ENCODE measurements at regions not wholly inside any gene's neighbourhood (a gene's known extent, or its start where the extent isn't known, plus 50 kb on each side); places are given as distances from the start of the nearest gene placed in this dataset.

DNA sequence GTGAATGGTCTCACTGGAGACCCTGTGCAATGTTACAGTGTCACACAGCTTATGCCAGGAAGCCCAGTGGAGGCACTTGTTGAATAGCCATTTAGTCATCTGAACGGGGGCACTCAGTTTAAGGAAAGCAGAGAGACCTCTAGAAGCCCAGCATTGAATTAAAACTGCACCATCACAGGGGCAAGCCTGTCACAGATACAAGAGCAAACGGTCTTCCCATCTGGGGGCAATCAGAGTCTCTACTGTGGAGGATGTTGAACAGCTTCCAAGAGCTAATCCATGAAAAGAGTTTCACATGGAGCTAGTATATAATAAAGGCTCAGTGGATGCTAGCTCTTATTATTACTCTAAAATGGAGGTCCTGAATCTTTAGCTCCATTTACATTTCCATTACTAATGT is 553.7 kb upstream of the ARRDC4 start:
- no peak overlapping the region for H3K9ac ChIP-seq (ENCODE audit: low read depth in 1 of 2, low read length in 2 of 2)
- H3K27me3 ChIP-seq (ENCODE audit: control insufficient read depth in 2 of 2, insufficient read depth in 2 of 2, low read length in 2 of 2): no peaks in the 10 kb centered on the region
- H3K4me1 ChIP-seq (ENCODE audit: control insufficient read depth in 2 of 2, insufficient read depth in 2 of 2, low read length in 2 of 2): peaks cover 0 to 3% of the 10 kb centered on the region in 2 donors
- no peak overlapping the region for H3K27ac ChIP-seq (ENCODE audit: low read depth in 2 of 2, low read length in 2 of 2)
- H3K4me3 ChIP-seq (ENCODE audit: low read length in 2 of 2): no peak overlapping the region
- no peaks in the 10 kb centered on the region for H3K9me3 ChIP-seq (ENCODE audit: control insufficient read depth in 2 of 2, low read length in 2 of 2)
- H3K36me3 ChIP-seq (ENCODE audit: control insufficient read depth in 2 of 2, insufficient read depth in 2 of 2, low read length in 2 of 2): no peaks in the 10 kb centered on the region

DNA sequence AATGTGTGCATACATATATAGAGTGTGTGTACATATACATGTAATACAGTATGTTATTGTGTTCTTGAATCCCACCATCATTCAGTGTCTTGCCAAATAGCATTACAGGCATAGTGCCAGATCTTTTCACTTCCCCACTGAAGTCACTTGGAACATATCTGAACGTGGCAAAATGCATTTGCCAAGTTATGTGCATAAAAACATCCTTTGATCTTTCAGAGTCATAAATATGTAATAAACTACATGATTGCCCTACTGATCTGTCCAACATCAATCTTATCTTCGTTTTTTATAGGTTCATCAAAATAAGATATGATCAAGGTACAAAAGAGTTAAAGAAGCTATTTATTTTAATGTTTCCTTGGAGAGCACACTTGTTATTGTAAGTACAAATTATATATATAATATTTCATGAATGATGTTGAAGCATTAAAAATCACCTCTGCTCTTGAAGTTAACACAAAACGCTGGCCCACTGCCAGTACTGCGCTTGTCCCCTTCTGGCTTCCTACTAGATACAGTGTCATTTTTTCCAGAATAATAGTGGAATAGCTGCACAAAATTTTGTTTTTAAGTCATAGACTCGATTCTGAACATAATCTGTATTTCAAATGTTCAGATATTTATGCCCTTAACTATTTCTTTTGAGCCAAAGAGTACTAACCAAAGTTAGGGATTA is 549.5 kb upstream of the ARRDC4 start:
- Histone ChIP-seq H3K36me3 (ENCODE audit: control insufficient read depth in 2 of 2, insufficient read depth in 2 of 2, low read length in 2 of 2) (no peaks in the 10 kb centered on the region), H3K9ac (ENCODE audit: low read depth in 1 of 2, low read length in 2 of 2) (no peak overlapping the region), H3K27me3 (ENCODE audit: control insufficient read depth in 2 of 2, insufficient read depth in 2 of 2, low read length in 2 of 2) (no peaks in the 10 kb centered on the region), H3K4me1 (ENCODE audit: control insufficient read depth in 2 of 2, insufficient read depth in 2 of 2, low read length in 2 of 2) (peaks cover 0 to 3% of the 10 kb centered on the region in 2 donors), H3K27ac (ENCODE audit: low read depth in 2 of 2, low read length in 2 of 2) (no peak overlapping the region), H3K9me3 (ENCODE audit: control insufficient read depth in 2 of 2, low read length in 2 of 2) (no peaks in the 10 kb centered on the region), H3K4me3 (ENCODE audit: low read length in 2 of 2) (no peak overlapping the region)

- Histone ChIP-seq H3K36me3 (ENCODE audit: control insufficient read depth in 2 of 2, insufficient read depth in 2 of 2, low read length in 2 of 2) (no peaks in the 10 kb centered on the region), H3K4me1 (ENCODE audit: control insufficient read depth in 2 of 2, insufficient read depth in 2 of 2, low read length in 2 of 2) (no peaks in the 10 kb centered on the region), H3K27ac (ENCODE audit: low read depth in 2 of 2, low read length in 2 of 2) (no peak overlapping the region), H3K4me3 (ENCODE audit: low read length in 2 of 2) (no peak overlapping the region), H3K27me3 (ENCODE audit: control insufficient read depth in 2 of 2, insufficient read depth in 2 of 2, low read length in 2 of 2) (no peaks in the 10 kb centered on the region), H3K9ac (ENCODE audit: low read depth in 1 of 2, low read length in 2 of 2) (no peak overlapping the region), H3K9me3 (ENCODE audit: control insufficient read depth in 2 of 2, low read length in 2 of 2) (no peaks in the 10 kb centered on the region)
These were observed 540.4 kb upstream of the ARRDC4 start for GRCh38 chr15:97420130-97420529.

DNA sequence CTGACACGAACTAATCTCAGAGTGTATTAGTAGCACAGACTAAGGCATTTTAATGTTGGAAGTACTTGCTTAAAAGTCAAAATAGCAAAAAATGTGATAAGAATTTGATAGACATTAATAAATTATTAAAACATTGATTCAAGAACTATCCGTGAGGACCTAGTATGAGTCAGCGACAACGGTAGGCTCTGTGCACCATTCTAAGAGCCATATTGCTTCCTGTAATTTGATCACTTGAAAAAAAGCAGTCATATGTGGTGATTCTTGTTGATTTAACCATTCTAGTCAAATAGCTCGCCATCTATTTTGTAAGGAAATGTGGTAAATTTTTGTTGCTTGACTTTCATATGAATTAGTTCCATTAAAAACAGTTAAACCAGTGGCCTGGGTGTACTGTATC is 534.9 kb upstream of the ARRDC4 start:
- Histone ChIP-seq H3K4me3 (ENCODE audit: low read length in 2 of 2) (no peak overlapping the region), H3K9ac (ENCODE audit: low read depth in 1 of 2, low read length in 2 of 2) (no peak overlapping the region), H3K36me3 (ENCODE audit: control insufficient read depth in 2 of 2, insufficient read depth in 2 of 2, low read length in 2 of 2) (no peaks in the 10 kb centered on the region)

DNA sequence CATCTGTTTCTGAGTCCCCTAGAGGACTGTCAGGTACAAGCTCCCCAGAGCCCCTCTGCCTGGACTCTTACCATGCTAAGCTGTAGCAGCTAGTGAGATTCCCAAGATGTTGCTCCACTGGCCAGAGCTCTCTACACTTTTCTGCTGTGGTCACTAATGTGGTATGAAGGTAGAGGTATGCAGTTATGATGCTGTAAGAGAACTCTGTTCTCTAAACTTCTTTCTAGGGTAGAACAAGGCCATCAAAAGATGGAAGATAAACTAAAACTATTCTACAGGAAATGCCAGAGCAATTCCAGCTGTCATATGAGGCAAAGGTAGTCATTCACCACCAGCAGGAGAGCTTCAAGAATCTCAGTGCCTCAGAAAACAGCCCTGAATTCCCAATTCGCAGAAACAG is 517.4 kb upstream of the ARRDC4 start:
- Histone ChIP-seq H3K4me3 (ENCODE audit: low read length in 2 of 2) (no peak overlapping the region), H3K4me1 (ENCODE audit: control insufficient read depth in 2 of 2, insufficient read depth in 2 of 2, low read length in 2 of 2) (no peaks in the 10 kb centered on the region), H3K27me3 (ENCODE audit: control insufficient read depth in 2 of 2, insufficient read depth in 2 of 2, low read length in 2 of 2) (no peaks in the 10 kb centered on the region), H3K27ac (ENCODE audit: low read depth in 2 of 2, low read length in 2 of 2) (no peak overlapping the region), H3K9me3 (ENCODE audit: control insufficient read depth in 2 of 2, low read length in 2 of 2) (no peaks in the 10 kb centered on the region), H3K9ac (ENCODE audit: low read depth in 1 of 2, low read length in 2 of 2) (no peak overlapping the region), H3K36me3 (ENCODE audit: control insufficient read depth in 2 of 2, insufficient read depth in 2 of 2, low read length in 2 of 2) (no peaks in the 10 kb centered on the region)

More for the DNA sequence above, 534.9 kb upstream of the ARRDC4 start:
- Histone ChIP-seq H3K4me1 (ENCODE audit: control insufficient read depth in 2 of 2, insufficient read depth in 2 of 2, low read length in 2 of 2) (no peaks in the 10 kb centered on the region), H3K27ac (ENCODE audit: low read depth in 2 of 2, low read length in 2 of 2) (no peak overlapping the region), H3K9me3 (ENCODE audit: control insufficient read depth in 2 of 2, low read length in 2 of 2) (no peaks in the 10 kb centered on the region), H3K27me3 (ENCODE audit: control insufficient read depth in 2 of 2, insufficient read depth in 2 of 2, low read length in 2 of 2) (no peaks in the 10 kb centered on the region)

DNA sequence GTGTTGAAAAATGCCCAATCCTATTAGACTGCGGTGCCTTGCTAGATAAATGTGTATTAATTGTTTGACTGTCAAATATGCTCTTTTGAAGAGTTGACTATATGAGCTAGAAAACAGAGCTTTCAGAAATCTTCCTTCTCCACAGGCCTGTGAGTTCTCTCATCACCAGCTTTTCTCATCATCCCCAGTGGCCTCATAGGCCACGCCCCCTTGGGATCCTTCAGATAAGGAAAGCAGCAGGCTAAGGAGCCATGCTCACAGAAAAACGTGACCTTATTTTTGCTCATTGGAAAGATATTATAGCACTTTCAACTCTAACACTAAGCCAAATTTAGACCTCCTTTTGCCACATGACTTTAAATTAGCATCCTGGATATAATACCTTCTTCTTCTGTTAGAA is 514.4 kb upstream of the ARRDC4 start:
- Histone ChIP-seq H3K9me3 (ENCODE audit: control insufficient read depth in 2 of 2, low read length in 2 of 2) (no peaks in the 10 kb centered on the region), H3K27ac (ENCODE audit: low read depth in 2 of 2, low read length in 2 of 2) (no peak overlapping the region), H3K9ac (ENCODE audit: low read depth in 1 of 2, low read length in 2 of 2) (no peak overlapping the region), H3K4me3 (ENCODE audit: low read length in 2 of 2) (no peak overlapping the region), H3K27me3 (ENCODE audit: control insufficient read depth in 2 of 2, insufficient read depth in 2 of 2, low read length in 2 of 2) (no peaks in the 10 kb centered on the region), H3K4me1 (ENCODE audit: control insufficient read depth in 2 of 2, insufficient read depth in 2 of 2, low read length in 2 of 2) (no peaks in the 10 kb centered on the region), H3K36me3 (ENCODE audit: control insufficient read depth in 2 of 2, insufficient read depth in 2 of 2, low read length in 2 of 2) (no peaks in the 10 kb centered on the region)

- Histone ChIP-seq H3K36me3 (ENCODE audit: control insufficient read depth in 2 of 2, insufficient read depth in 2 of 2, low read length in 2 of 2) (no peaks in the 10 kb centered on the region), H3K9me3 (ENCODE audit: control insufficient read depth in 2 of 2, low read length in 2 of 2) (no peaks in the 10 kb centered on the region), H3K4me1 (ENCODE audit: control insufficient read depth in 2 of 2, insufficient read depth in 2 of 2, low read length in 2 of 2) (no peaks in the 10 kb centered on the region), H3K27me3 (ENCODE audit: control insufficient read depth in 2 of 2, insufficient read depth in 2 of 2, low read length in 2 of 2) (no peaks in the 10 kb centered on the region), H3K27ac (ENCODE audit: low read depth in 2 of 2, low read length in 2 of 2) (no peak overlapping the region), H3K9ac (ENCODE audit: low read depth in 1 of 2, low read length in 2 of 2) (no peak overlapping the region), H3K4me3 (ENCODE audit: low read length in 2 of 2) (no peak overlapping the region)
These were observed 503.8 kb upstream of the ARRDC4 start for GRCh38 chr15:97456521-97457202.

DNA sequence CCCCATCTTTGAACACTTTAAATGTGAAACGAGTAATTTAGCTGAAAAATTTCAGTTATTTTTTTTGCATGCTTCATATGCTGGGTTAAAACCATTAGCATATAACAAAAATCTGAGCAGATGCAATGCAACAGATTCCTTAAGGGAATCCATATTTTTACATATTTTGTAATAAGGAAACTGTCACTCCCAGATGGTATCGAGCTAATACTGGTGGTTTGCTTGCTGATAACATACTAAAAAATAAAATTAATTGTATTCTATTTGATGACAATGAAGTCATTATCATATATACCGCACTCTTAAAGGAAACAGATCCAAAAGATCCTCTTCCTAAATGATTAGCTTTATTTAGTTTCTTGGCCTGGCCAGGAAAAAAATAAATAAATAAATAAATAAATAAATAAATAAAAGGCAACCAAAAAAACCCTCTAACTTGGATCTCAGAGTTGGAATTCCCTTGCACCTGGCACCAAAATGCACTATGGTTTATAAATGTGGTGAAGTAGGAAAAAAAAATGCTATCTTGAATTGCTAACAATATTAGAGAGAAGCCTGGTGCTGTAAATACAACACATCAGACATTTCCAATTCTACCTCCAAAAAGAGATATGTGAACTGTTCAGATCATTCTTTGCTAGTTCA is 503.2 kb upstream of the ARRDC4 start:
- Histone ChIP-seq H3K27ac (ENCODE audit: low read depth in 2 of 2, low read length in 2 of 2) (no peak overlapping the region), H3K4me1 (ENCODE audit: control insufficient read depth in 2 of 2, insufficient read depth in 2 of 2, low read length in 2 of 2) (no peaks in the 10 kb centered on the region)

DNA sequence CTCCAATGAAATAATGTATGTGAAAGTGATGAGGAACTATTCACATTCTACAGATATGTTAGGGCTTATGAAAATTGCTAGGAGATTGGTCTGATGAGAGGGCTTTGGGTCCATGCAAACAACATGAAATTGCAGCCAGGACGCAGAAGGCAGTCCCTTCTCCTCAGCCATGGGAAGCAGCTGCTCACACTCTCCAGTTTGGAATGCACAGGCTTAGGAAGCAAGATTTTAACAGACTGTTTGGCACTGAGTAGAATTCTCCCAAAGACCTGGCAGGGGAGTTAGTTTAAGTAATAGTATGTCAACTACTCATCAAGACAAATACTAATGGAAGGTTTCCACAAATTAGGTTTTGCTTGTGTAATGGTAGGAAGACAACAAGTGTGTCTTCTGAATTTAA is 500.7 kb upstream of the ARRDC4 start:
- Histone ChIP-seq H3K36me3 (ENCODE audit: control insufficient read depth in 2 of 2, insufficient read depth in 2 of 2, low read length in 2 of 2) (no peaks in the 10 kb centered on the region), H3K4me3 (ENCODE audit: low read length in 2 of 2) (no peak overlapping the region), H3K4me1 (ENCODE audit: control insufficient read depth in 2 of 2, insufficient read depth in 2 of 2, low read length in 2 of 2) (no peaks in the 10 kb centered on the region), H3K27ac (ENCODE audit: low read depth in 2 of 2, low read length in 2 of 2) (no peak overlapping the region), H3K27me3 (ENCODE audit: control insufficient read depth in 2 of 2, insufficient read depth in 2 of 2, low read length in 2 of 2) (no peaks in the 10 kb centered on the region), H3K9me3 (ENCODE audit: control insufficient read depth in 2 of 2, low read length in 2 of 2) (no peaks in the 10 kb centered on the region), H3K9ac (ENCODE audit: low read depth in 1 of 2, low read length in 2 of 2) (no peak overlapping the region)

More for the DNA sequence above, 503.2 kb upstream of the ARRDC4 start:
- Histone ChIP-seq H3K36me3 (ENCODE audit: control insufficient read depth in 2 of 2, insufficient read depth in 2 of 2, low read length in 2 of 2) (no peaks in the 10 kb centered on the region), H3K9me3 (ENCODE audit: control insufficient read depth in 2 of 2, low read length in 2 of 2) (no peaks in the 10 kb centered on the region), H3K27me3 (ENCODE audit: control insufficient read depth in 2 of 2, insufficient read depth in 2 of 2, low read length in 2 of 2) (no peaks in the 10 kb centered on the region), H3K4me3 (ENCODE audit: low read length in 2 of 2) (no peak overlapping the region), H3K9ac (ENCODE audit: low read depth in 1 of 2, low read length in 2 of 2) (no peak overlapping the region)

- Histone ChIP-seq H3K27me3 (ENCODE audit: control insufficient read depth in 2 of 2, insufficient read depth in 2 of 2, low read length in 2 of 2) (no peaks in the 10 kb centered on the region), H3K4me3 (ENCODE audit: low read length in 2 of 2) (no peak overlapping the region), H3K36me3 (ENCODE audit: control insufficient read depth in 2 of 2, insufficient read depth in 2 of 2, low read length in 2 of 2) (no peaks in the 10 kb centered on the region), H3K9ac (ENCODE audit: low read depth in 1 of 2, low read length in 2 of 2) (no peak overlapping the region), H3K9me3 (ENCODE audit: control insufficient read depth in 2 of 2, low read length in 2 of 2) (no peaks in the 10 kb centered on the region), H3K4me1 (ENCODE audit: control insufficient read depth in 2 of 2, insufficient read depth in 2 of 2, low read length in 2 of 2) (no peaks in the 10 kb centered on the region), H3K27ac (ENCODE audit: low read depth in 2 of 2, low read length in 2 of 2) (no peak overlapping the region)
These were observed 499.3 kb upstream of the ARRDC4 start for GRCh38 chr15:97461226-97461625.
